Left kidney (tissue), 1 donor: ENCODE measurements at regions not wholly inside any gene's neighbourhood (a gene's known extent, or its start where the extent isn't known, plus 50 kb on each side); places are given as distances from the start of the nearest gene placed in this dataset.

ENCODE experiments used
- DNase-seq: peaks from one replicate; pipeline ENCODE4 v3.0.0-alpha.2; 2013

DNA sequence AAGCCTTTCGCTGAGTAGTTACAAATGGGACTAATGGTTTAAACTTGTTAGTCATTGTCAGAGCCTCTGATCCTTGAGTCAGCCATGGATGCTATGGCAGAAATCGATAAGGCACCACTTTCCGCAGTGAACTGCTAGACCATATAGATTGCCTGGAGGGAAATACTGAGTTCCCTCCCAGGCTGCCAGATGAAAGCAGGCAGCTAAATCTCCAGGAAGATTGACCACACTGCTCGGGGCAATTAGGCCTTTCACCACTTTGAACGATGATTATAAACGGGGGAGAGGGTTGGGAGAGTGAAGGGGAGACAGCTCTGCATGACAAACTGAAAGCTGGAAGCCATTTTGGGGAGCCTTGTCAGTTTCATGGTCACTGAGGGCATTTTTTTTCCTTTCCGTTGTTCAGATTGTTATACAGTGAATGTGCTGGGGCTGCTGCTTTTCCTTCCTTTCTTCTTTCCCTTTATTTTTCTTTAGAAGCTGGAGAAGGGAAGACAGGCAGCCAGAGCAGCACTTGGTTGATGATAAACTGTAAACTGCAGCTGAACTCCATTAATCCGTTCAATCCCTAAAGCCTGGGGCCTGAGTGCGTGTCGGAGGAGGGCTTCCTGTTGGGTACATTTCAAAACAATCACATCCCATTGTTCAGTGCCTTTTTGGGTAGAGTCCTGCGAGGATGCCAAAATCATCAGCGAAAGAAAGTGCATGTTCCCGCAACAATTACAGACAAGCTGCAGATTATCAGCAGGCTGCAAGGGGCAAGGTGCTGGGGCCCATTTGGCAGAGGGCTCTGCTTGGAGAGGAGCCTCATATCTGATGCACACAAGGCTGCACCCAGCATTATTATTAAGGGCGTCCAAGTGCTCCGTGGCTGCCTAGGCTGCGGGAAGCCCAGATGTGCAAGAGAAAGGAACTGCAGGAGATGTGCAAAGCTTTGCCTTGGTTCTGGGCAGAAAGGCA is 308.4 kb downstream of the PSAT1 start:
- DNase-seq: peak; percentile 31

GRCh38 chr9:78606001-78606379 is 309.1 kb downstream of the PSAT1 start:
- peak; percentile 46 for DNase-seq

GRCh38 chr9:78607853-78608252 is 310.9 kb downstream of the PSAT1 start:
- DNase-seq: no peak

DNA sequence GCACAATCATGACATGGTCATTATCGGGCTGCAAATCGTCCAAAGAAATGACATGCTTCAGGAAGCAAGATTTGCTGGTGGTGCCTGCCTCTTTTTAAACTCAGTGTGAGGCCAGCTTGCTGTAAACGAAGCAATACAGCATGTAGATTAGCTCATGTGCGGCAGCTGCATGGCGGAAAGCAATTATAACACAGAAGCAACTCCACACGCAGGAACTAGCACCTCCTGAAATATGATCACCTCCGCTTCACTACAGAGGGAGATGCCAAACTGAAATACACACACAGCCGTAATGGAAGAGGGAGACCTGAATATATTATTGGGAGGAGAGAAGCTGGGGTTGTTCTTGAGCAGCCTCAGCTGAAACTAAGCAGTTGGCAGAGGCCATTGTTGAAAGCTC is 312.5 kb downstream of the PSAT1 start:
- DNase-seq: peak; percentile 31

DNA sequence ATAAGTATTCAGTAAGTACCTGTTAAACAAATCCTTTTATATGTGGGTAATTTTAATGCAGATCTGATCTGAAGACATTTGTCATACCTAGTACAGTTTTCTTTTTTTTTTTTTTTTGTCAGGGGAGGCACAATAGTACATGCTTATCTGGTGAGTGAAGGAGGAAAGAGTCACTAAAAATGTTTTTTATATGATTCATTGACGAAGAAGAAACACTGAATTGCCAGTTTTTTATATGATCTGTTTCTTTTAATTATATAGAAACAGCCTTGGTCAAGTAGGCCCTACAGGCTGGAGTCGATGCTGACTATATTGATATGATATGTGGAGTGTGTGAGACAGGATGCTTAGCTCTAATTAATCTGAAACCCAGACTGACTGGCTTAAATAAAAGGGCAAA is 315.2 kb downstream of the PSAT1 start:
- DNase-seq: no peak

DNA sequence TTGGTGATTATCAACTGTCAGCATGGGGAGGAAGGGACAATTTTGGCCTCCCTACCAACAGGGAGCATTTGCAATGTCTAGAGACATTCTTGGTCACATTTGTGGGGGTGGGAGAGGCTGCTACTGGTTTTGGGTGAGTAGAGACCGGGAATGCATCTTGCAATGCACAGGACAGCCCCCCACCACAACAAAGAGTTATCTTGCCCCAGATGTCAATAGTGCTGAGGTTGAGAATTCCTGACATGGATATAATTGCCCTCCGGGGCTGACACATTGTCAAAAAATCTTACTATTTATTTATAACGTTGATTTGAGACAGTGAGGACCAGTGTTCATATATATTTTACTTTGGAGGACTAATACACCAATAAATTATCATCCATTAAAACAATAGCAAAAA is 316.1 kb downstream of the PSAT1 start:
- DNase-seq: no peak

DNA sequence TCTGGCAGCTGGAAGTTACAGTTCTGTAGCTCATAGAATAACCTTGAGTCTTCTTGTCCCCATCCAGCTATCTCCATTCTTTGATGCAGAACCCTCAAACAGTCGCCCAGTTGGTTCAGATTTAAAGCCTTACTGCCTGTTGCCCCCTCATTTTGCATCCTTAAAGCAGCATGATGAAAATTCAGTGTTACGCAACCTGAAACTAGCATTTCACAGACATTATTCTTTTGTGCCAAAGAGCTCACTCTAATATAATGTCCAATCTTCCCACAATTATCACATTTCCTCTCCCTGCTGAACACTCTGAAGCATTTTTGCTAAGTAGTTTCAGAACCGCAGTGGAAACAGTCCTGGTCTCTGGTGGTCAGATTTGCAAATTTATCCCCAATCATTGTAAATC is 318.0 kb downstream of the PSAT1 start:
- no peak for DNase-seq

GRCh38 chr9:78615372-78615771 is 318.4 kb downstream of the PSAT1 start:
- DNase-seq: no peak

GRCh38 chr9:78618735-78619134 is 321.8 kb downstream of the PSAT1 start:
- DNase-seq: no peak

GRCh38 chr9:78620303-78620702 is 323.4 kb downstream of the PSAT1 start:
- DNase-seq: no peak

- no peak for DNase-seq
These were observed 323.8 kb downstream of the PSAT1 start for GRCh38 chr9:78620764-78621163.

- DNase-seq: no peak
These were observed 325.2 kb downstream of the PSAT1 start for GRCh38 chr9:78622126-78622525.

- no peak for DNase-seq
These were observed 330.0 kb downstream of the PSAT1 start for GRCh38 chr9:78626971-78627370.

- no peak for DNase-seq
These were observed 334.0 kb downstream of the PSAT1 start for GRCh38 chr9:78630966-78631365.

GRCh38 chr9:78640728-78641127 is 343.8 kb downstream of the PSAT1 start:
- DNase-seq: no peak

GRCh38 chr9:78644359-78644758 is 347.4 kb downstream of the PSAT1 start:
- DNase-seq: no peak

DNA sequence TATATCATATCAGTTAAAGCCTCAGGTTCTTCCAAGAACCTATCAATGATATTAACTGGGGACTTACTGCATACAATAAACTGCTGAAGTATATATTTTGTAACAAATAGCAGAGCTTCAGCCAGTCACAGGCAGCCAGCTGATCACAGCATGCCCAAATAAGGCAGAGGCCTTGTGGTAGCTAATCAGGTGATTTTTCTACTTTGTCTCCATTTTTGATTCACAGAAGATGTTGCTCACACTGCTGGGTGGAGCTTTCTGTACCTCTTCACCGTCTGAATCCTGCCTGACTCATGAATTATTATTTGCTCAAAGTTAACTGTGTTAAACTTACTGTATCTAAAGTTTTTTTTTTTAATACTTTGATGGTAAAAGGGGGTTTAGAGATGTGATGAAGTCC is 357.4 kb downstream of the PSAT1 start:
- DNase-seq: no peak

GRCh38 chr9:78663369-78663768 is 366.4 kb downstream of the PSAT1 start:
- DNase-seq: no peak

- no peak for DNase-seq
These were observed 367.4 kb downstream of the PSAT1 start for GRCh38 chr9:78664370-78664769.

DNA sequence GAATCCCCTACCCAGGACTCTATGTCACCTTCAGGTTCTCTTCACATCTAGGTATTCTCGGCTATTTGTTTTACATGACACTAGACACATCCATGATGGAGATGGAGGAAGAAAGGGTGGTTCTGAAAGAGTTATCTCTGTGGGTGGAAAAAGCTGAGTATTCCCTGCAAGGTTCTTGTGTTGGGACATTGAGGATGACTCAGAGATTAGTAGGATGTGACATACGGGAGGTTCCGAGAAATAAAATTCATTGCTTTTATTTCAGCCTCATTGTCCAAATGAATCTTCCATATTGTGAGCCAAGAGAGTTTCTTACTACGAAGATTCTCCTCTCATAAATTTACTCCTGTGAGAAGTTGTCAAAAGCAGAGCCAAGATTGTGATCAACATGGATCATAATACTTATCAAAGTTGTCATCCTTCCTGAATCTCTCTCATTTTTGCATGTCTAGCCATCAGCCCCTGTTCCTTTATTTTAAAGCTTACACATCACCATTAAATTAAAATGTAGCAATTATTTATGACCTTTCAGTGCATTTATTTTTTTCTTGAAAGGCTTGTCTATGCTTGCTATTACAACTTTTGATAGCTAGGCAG is 370.0 kb downstream of the PSAT1 start:
- no peak for DNase-seq

GRCh38 chr9:78668148-78668832 is 371.4 kb downstream of the PSAT1 start:
- no peak for DNase-seq

- no peak for DNase-seq
These were observed 372.7 kb downstream of the PSAT1 start for GRCh38 chr9:78669591-78669990.

DNA sequence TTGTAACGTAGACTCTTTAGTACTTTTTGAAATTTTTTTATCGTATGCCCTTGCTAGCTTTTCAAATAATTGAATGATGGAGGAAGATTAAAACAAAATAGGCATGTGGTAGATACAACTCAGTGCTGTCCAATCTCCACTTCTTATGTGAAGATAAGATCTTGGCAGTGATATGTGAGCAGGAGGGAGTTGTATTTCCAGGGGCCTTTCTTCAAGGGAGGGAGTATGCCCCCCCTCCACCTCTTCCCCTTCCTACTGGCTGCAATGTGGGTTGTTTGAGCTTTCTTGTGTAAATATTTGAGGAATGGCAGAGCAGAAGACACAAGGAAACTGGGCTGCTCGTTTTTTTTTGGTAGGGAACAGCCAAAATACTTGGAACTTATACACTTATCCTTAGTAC is 374.9 kb downstream of the PSAT1 start:
- DNase-seq: no peak
